Bronchial epithelial cell (primary cell): ENCODE measurements at regions not wholly inside any gene's neighbourhood (a gene's known extent, or its start where the extent isn't known, plus 50 kb on each side); places are given as distances from the start of the nearest gene placed in this dataset.

ENCODE experiments used
- DNase-seq: peaks from one replicate; pipeline ENCODE4 v3.0.0-alpha.2; 2010; ENCODE audit warnings: low read depth
- FAIRE-seq: peaks from 2 replicates; lab custom pipeline; 2011; peaks lifted over from hg19 to GRCh38; lab: Jason Lieb, UNC
- H3K27me3 ChIP-seq: 2 replicates; pipeline ENCODE4 v1.5.1; 2011; ENCODE audit warnings: low read length; ENCODE audit not compliant: control insufficient read depth, insufficient read depth
- H3K36me3 ChIP-seq: 2 replicates; pipeline ENCODE4 v1.5.1; 2011; ENCODE audit warnings: low read length; ENCODE audit not compliant: control insufficient read depth, insufficient read depth
- H3K4me3 ChIP-seq: 2 replicates; pipeline ENCODE4 v1.5.1; 2011; ENCODE audit warnings: mild to moderate bottlenecking, low read depth, low read length, control low read depth
- TF ChIP-seq, protein P1 (sequence below): IDR thresholded peaks from 2 replicates; pipeline ENCODE4 v1.5.1; 2011; ENCODE audit warnings: mild to moderate bottlenecking, moderate library complexity, low read length, control low read depth, inconsistent platforms; ENCODE audit not compliant: insufficient read depth, severe bottlenecking

DNA sequence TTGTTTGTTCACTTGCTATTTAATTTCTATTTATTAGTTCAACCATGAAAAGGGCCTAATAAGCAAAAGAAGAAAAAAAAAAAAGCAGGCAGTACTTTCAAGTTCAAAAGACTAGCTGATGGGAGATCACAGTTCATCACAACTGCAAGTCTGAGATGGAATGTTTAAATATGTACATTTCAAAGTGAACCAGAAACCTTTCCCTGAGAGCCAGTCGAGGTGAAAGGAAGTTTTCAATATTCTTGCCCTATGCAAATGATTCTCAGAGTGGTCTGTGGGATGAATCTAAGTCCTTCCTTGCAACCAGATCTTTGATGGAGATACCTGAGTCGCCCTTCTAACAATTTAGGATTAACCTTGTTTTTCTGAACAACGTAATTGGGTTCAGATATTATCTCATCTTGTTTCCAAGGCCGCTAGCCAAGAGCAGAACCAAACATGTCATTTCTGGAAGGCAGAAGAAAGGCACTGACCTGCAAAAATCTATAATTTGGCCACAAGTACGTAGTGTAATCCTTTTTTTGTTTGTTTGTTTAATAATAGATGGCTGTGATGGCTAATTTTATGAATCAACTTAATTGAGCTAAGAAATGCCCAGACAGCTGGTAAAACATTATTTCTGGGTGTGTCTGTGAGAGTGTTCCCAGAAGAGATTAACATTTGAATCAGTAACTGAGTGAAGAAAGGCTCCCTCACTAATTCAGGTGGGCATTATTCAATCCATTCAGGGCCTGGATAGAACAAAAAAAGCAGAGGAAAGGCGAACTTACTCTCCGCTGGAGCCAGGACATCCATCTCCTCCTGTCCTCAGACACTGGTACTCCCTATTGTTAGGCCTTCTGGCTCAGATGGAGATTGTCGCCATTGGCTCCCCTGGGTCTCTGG, 171.1 kb upstream of the TMPO start:
- FAIRE-seq (no peak), DNase-seq (no peak)
- H3K36me3 ChIP-seq, result no peaks in the 10 kb centered on the region
- no peak overlapping the region for H3K4me3 ChIP-seq
- TF ChIP-seq, protein P1, sequence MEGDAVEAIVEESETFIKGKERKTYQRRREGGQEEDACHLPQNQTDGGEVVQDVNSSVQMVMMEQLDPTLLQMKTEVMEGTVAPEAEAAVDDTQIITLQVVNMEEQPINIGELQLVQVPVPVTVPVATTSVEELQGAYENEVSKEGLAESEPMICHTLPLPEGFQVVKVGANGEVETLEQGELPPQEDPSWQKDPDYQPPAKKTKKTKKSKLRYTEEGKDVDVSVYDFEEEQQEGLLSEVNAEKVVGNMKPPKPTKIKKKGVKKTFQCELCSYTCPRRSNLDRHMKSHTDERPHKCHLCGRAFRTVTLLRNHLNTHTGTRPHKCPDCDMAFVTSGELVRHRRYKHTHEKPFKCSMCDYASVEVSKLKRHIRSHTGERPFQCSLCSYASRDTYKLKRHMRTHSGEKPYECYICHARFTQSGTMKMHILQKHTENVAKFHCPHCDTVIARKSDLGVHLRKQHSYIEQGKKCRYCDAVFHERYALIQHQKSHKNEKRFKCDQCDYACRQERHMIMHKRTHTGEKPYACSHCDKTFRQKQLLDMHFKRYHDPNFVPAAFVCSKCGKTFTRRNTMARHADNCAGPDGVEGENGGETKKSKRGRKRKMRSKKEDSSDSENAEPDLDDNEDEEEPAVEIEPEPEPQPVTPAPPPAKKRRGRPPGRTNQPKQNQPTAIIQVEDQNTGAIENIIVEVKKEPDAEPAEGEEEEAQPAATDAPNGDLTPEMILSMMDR, result no peak
- H3K27me3 ChIP-seq, result no peaks in the 10 kb centered on the region

DNA sequence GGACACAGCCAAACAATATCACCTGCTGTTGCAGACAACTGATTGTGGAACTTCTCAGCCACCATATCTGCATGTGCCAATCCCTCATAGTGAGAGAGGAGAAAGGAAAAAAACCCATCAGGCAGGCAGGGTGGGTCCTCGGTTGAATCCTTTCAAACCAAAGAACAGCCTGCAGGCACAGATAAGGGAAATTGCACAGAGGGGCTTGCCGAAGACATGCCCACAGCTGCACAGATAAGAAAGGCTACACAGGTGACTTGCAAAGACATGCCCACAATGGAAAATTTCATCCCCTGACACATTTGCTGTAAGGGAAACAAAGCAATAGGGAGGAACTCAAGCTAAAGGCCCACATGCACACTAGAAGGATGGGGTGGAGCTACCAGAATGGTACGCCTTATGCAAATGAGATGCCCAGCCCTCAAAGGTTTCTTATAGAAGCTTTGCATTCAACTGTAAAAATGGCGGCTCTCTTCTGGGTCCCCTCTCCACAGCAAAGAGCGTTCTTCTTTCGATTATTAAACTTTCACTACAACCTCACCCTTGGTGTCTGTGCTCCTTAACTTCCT, 170.0 kb upstream of the TMPO start:
- Histone ChIP-seq H3K27me3 (no peaks in the 10 kb centered on the region), H3K36me3 (no peaks in the 10 kb centered on the region), H3K4me3 (no peak overlapping the region)
- TF ChIP-seq, protein P1, result no peak
- DNase-seq, result peak; percentile 95
- no peak for FAIRE-seq

DNA sequence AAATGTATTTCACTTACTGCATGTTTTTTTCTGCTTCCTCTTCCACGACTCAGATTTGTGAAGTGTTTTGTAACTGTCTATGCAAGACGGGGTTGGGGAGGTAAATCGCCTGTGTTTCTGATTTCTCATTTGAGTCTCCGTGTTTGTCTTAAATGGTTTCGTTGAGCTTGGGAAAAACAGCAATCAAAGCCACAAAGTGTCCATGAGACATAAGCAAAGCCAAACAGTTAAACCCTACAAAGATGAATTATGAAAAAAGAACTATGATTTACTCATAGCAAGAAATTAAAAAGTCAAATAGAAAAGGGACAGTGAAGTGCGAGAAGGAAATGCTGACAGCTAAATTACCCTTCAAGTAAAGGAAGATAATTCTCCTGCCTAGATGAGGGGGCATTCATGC, 164.3 kb upstream of the TMPO start:
- TF ChIP-seq, protein P1, result no peak
- no peak for FAIRE-seq
- H3K4me3 ChIP-seq, result no peak overlapping the region
- no peaks in the 10 kb centered on the region for H3K27me3 ChIP-seq
- no peak for DNase-seq
- no peaks in the 10 kb centered on the region for H3K36me3 ChIP-seq

DNA sequence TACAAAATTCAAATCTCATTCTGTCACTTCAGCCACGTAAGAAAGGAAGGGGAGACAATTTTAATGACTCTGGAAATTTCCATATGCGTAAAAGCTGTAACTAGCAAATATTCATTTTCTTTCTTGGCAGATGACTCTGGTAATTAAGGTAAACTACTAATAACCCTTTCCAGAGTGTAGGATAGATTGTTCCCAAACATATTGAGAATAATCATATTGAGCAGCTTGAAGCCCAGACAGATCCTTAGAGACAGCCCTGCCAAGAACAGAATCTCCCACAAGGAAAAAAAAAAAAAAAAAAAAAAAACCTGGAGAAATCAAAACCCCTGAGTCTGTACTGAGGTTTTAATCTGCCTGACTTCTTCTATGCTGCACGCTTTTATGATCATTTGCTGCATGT, 163.6 kb upstream of the TMPO start:
- H3K4me3 ChIP-seq, result no peak overlapping the region
- no peak for FAIRE-seq
- no peak for DNase-seq
- no peaks in the 10 kb centered on the region for H3K27me3 ChIP-seq
- no peaks in the 10 kb centered on the region for H3K36me3 ChIP-seq
- TF ChIP-seq, protein P1, result no peak

DNA sequence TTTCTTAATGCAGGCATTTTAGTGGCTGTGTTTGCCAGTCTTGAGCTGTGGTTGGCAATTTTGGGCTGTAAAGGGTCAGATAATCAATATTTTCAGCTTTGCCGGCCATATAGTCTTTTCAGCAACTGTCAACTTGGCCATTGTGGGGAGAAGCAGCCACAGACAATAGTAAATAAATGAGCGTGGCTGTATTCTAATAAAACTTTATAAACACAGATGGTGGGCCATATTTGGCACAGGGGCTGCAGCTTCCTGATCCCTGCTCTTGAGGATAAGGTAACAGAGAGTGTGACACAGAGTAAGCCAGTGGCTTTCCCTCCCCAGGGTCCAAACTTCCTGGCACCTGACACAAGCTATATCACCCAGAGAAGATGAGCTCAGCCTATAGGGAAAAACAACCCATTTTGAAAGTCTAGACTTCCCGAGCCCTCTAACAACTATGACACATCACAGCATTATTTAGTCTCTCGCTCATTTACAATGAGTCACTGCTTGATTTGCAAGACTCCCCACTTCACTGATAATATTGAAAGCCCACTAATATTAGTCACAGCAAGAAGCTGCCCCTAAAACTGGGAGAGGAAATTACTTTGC, 163.1 kb upstream of the TMPO start:
- no peaks in the 10 kb centered on the region for H3K27me3 ChIP-seq
- no peak overlapping the region for H3K4me3 ChIP-seq
- no peak for FAIRE-seq
- TF ChIP-seq, protein P1, result no peak
- H3K36me3 ChIP-seq, result no peaks in the 10 kb centered on the region
- DNase-seq, result peak; percentile 99
